ENCODE measurements at regions not wholly inside any gene's neighbourhood (a gene's known extent, or its start where the extent isn't known, plus 50 kb on each side); places are given as distances from the start of the nearest gene placed in this dataset.

DNA sequence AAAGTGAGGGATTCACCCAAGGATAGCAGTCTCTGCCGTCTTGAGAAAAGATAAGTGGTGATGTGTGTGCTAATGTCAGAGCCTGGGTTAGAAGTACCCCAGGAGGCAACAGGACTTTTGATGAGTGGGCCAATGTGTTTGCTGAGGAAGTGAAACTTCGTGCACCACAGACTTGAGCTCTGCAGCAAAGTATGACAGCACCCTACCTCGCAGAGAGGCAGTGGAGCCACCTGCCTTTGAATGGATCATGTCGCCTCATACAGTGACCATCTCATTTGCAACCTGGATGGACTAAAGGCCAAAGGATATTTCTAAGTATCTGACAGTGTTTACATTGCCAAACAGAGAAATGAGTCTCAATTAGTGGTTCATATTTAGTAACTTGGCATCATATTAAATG is 593.9 kb upstream of the GRAMD2B start:
- TF ChIP-seq, protein P1, sequence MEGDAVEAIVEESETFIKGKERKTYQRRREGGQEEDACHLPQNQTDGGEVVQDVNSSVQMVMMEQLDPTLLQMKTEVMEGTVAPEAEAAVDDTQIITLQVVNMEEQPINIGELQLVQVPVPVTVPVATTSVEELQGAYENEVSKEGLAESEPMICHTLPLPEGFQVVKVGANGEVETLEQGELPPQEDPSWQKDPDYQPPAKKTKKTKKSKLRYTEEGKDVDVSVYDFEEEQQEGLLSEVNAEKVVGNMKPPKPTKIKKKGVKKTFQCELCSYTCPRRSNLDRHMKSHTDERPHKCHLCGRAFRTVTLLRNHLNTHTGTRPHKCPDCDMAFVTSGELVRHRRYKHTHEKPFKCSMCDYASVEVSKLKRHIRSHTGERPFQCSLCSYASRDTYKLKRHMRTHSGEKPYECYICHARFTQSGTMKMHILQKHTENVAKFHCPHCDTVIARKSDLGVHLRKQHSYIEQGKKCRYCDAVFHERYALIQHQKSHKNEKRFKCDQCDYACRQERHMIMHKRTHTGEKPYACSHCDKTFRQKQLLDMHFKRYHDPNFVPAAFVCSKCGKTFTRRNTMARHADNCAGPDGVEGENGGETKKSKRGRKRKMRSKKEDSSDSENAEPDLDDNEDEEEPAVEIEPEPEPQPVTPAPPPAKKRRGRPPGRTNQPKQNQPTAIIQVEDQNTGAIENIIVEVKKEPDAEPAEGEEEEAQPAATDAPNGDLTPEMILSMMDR (IDR thresholded peaks at IDR 0.05), result no peak
- TF ChIP-seq EP300 (IDR thresholded peaks at IDR 0.05) (no peak), POLR2A (IDR thresholded peaks at IDR 0.05) (no peak)

Measured in tibial nerve (tissue), 4 donors.